ENCODE measurements at regions not wholly inside any gene's neighbourhood (a gene's known extent, or its start where the extent isn't known, plus 50 kb on each side); places are given as distances from the start of the nearest gene placed in this dataset.

GRCh38 chr11:69877235-69877634 lies 58.0 kb upstream of the FGF3 start:
- TF ChIP-seq POLR2A (IDR thresholded peaks at IDR 0.05; ENCODE audit: low read depth, low read length) (no peak), POLR2AphosphoS5 (IDR thresholded peaks at IDR 0.05; ENCODE audit: low read depth, low read length) (no peak), TAF1 (IDR thresholded peaks at IDR 0.05; ENCODE audit: low read depth, low read length) (no peak)

Data from GM12891 (cell line).